Suprapubic skin (tissue), 4 donors: ENCODE measurements at regions not wholly inside any gene's neighbourhood (a gene's known extent, or its start where the extent isn't known, plus 50 kb on each side); places are given as distances from the start of the nearest gene placed in this dataset.

ENCODE experiments used
- DNase-seq, 2 donors: peaks; one replicate each; pipeline ENCODE4 v3.0.0-alpha.2; 2019; ENCODE audit warnings: low spot score in 2 of 2
- H3K27ac ChIP-seq: fragments of 200-600 bp; sonication (generic); one replicate; pipeline ENCODE4 v1.5.1; 2019
- H3K27me3 ChIP-seq: fragments of 200-600 bp; sonication (generic); one replicate; pipeline ENCODE4 v1.5.1; 2019
- H3K36me3 ChIP-seq: fragments of 200-600 bp; sonication (generic); one replicate; pipeline ENCODE4 v1.5.1; 2019
- H3K4me1 ChIP-seq: fragments of 200-600 bp; sonication (generic); one replicate; pipeline ENCODE4 v1.5.1; 2019
- H3K4me3 ChIP-seq: fragments of 200-600 bp; sonication (generic); one replicate; pipeline ENCODE4 v1.5.1; 2019; ENCODE audit warnings: mild to moderate bottlenecking
- H3K9me3 ChIP-seq: fragments of 200-600 bp; sonication (generic); one replicate; pipeline ENCODE4 v1.5.1; 2019
- CTCF ChIP-seq, 2 donors: fragments of 200-600 bp in 1 of 2; fragments of 450-650 bp in 1 of 2; sonication (generic) in 1 of 2; IDR thresholded peaks; one replicate each; pipeline ENCODE4 v1.5.1; 2016 to 2019; ENCODE audit warnings: antibody characterized with exemption in 2 of 2, mild to moderate bottlenecking in 1 of 2, moderate library complexity in 1 of 2
- EP300 ChIP-seq: sonication (generic); formaldehyde crosslinking; IDR thresholded peaks from one replicate; pipeline ENCODE4 v1.6.1; 2017; ENCODE audit warnings: antibody characterized with exemption
- POLR2A ChIP-seq, 2 donors: fragments of 450-650 bp; IDR thresholded peaks; one replicate each; pipeline ENCODE4 v1.6.1; 2017; ENCODE audit warnings: antibody characterized with exemption in 2 of 2, mild to moderate bottlenecking in 2 of 2, moderate library complexity in 2 of 2
- POLR2AphosphoS5 ChIP-seq, 3 donors: sonication (generic); formaldehyde crosslinking; IDR thresholded peaks; one replicate each; pipeline ENCODE4 v1.6.1; 2017; ENCODE audit warnings: antibody characterized with exemption in 3 of 3
- WGBS: methylation state at CpG from one replicate; pipeline ENCODE4 v1.1.5; 2018; 5-methylcytosine and 5-hydroxymethylcytosine counted together

- Histone ChIP-seq H3K9me3 (no peaks in the 10 kb centered on the region), H3K4me3 (no peak overlapping the region), H3K36me3 (no peaks in the 10 kb centered on the region), H3K27me3 (no peaks in the 10 kb centered on the region), H3K4me1 (peaks cover 7% of the 10 kb centered on the region), H3K27ac (no peak overlapping the region)
- TF ChIP-seq CTCF (IDR thresholded peaks at IDR 0.05), result no peak
- no peak for TF ChIP-seq EP300
- no peak for TF ChIP-seq POLR2AphosphoS5 (IDR thresholded peaks at IDR 0.05)
- no peak for TF ChIP-seq POLR2A (IDR thresholded peaks at IDR 0.05)
- no peak for DNase-seq
- WGBS, result 55% methylated on average over 8 of the region's 8 CpGs
Observed at GRCh38 chr7:152989889-152990380, 230.4 kb downstream of the ACTR3B start.

- DNase-seq, result no peak
- Histone ChIP-seq H3K27ac (no peak overlapping the region), H3K9me3 (peaks cover 4% of the 10 kb centered on the region), H3K4me3 (no peak overlapping the region), H3K27me3 (no peaks in the 10 kb centered on the region), H3K4me1 (no peaks in the 10 kb centered on the region), H3K36me3 (no peaks in the 10 kb centered on the region)
- TF ChIP-seq CTCF (IDR thresholded peaks at IDR 0.05) (no peak), EP300 (no peak), POLR2A (IDR thresholded peaks at IDR 0.05) (no peak), POLR2AphosphoS5 (IDR thresholded peaks at IDR 0.05) (no peak)
- WGBS, result 83% methylated on average over 4 of the region's 4 CpGs
Observed at GRCh38 chr7:152998420-152998819, 238.9 kb downstream of the ACTR3B start.

- no peak for DNase-seq
- H3K4me1 ChIP-seq, result no peaks in the 10 kb centered on the region
- WGBS, result 82% methylated on average over 1 of the region's 1 CpG
Observed at GRCh38 chr7:153002115-153002514, 242.6 kb downstream of the ACTR3B start.

GRCh38 chr7:153002572-153002971 lies 243.0 kb downstream of the ACTR3B start:
- no peak overlapping the region for H3K27ac ChIP-seq
- DNase-seq, result no peak
- 83% methylated on average over 5 of the region's 5 CpGs for WGBS
- H3K4me3 ChIP-seq, result no peak overlapping the region
- TF ChIP-seq POLR2A (IDR thresholded peaks at IDR 0.05) (no peak), CTCF (IDR thresholded peaks at IDR 0.05) (no peak), POLR2AphosphoS5 (IDR thresholded peaks at IDR 0.05) (no peak), EP300 (no peak)
- no peaks in the 10 kb centered on the region for H3K4me1 ChIP-seq
- peaks cover 4% of the 10 kb centered on the region for H3K9me3 ChIP-seq
- H3K36me3 ChIP-seq, result no peaks in the 10 kb centered on the region
- no peaks in the 10 kb centered on the region for H3K27me3 ChIP-seq

More at GRCh38 chr7:153002115-153002514, 242.6 kb downstream of the ACTR3B start:
- H3K27ac ChIP-seq, result no peak overlapping the region
- no peak for TF ChIP-seq POLR2A (IDR thresholded peaks at IDR 0.05)
- TF ChIP-seq POLR2AphosphoS5 (IDR thresholded peaks at IDR 0.05), result no peak
- TF ChIP-seq CTCF (IDR thresholded peaks at IDR 0.05), result no peak
- no peak for TF ChIP-seq EP300
- no peaks in the 10 kb centered on the region for H3K36me3 ChIP-seq
- H3K27me3 ChIP-seq, result no peaks in the 10 kb centered on the region
- peaks cover 4% of the 10 kb centered on the region for H3K9me3 ChIP-seq
- H3K4me3 ChIP-seq, result no peak overlapping the region

GRCh38 chr7:153004341-153004740 lies 244.8 kb downstream of the ACTR3B start:
- H3K4me3 ChIP-seq, result no peak overlapping the region
- no peaks in the 10 kb centered on the region for H3K4me1 ChIP-seq
- no peak for DNase-seq
- H3K36me3 ChIP-seq, result no peaks in the 10 kb centered on the region
- H3K27ac ChIP-seq, result no peak overlapping the region
- 86% methylated on average over 14 of the region's 14 CpGs for WGBS
- H3K27me3 ChIP-seq, result no peaks in the 10 kb centered on the region
- no peak for TF ChIP-seq CTCF (IDR thresholded peaks at IDR 0.05)
- TF ChIP-seq POLR2AphosphoS5 (IDR thresholded peaks at IDR 0.05), result no peak
- TF ChIP-seq EP300, result no peak
- no peak for TF ChIP-seq POLR2A (IDR thresholded peaks at IDR 0.05)
- H3K9me3 ChIP-seq, result peaks cover 4% of the 10 kb centered on the region
